ENCODE measurements at regions not wholly inside any gene's neighbourhood (a gene's known extent, or its start where the extent isn't known, plus 50 kb on each side); places are given as distances from the start of the nearest gene placed in this dataset.

DNA sequence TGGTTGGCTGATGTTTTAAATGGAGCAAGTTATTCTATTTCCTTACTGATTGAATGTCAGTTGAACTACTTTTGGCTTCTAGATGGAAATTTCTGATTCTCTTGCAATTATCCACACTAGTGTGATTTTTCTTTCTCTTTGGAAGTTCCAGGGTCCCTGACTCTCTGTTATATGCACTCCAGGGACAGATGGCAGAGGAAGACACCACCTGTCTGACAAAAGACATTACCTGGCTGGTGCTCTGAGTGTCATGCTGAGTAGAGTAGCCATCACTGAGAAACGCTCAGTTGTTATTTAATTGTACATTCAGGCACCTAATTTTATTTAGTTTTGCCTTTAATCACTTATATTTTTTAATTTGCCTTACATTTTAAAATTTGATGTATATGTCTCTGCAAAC lies 105.4 kb upstream of the TLL1 start:
- Histone ChIP-seq H3K36me3 (no peaks in the 10 kb centered on the region), H3K4me3 (ENCODE audit: low read depth, low read length) (no peak overlapping the region), H3K27me3 (no peaks in the 10 kb centered on the region), H3K4me1 (no peaks in the 10 kb centered on the region), H3K9me3 (no peaks in the 10 kb centered on the region)
- no peak for DNase-seq
- TF ChIP-seq, protein P1, sequence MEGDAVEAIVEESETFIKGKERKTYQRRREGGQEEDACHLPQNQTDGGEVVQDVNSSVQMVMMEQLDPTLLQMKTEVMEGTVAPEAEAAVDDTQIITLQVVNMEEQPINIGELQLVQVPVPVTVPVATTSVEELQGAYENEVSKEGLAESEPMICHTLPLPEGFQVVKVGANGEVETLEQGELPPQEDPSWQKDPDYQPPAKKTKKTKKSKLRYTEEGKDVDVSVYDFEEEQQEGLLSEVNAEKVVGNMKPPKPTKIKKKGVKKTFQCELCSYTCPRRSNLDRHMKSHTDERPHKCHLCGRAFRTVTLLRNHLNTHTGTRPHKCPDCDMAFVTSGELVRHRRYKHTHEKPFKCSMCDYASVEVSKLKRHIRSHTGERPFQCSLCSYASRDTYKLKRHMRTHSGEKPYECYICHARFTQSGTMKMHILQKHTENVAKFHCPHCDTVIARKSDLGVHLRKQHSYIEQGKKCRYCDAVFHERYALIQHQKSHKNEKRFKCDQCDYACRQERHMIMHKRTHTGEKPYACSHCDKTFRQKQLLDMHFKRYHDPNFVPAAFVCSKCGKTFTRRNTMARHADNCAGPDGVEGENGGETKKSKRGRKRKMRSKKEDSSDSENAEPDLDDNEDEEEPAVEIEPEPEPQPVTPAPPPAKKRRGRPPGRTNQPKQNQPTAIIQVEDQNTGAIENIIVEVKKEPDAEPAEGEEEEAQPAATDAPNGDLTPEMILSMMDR (IDR thresholded peaks at IDR 0.05; ENCODE audit: low read depth, low read length), result no peak

DNA sequence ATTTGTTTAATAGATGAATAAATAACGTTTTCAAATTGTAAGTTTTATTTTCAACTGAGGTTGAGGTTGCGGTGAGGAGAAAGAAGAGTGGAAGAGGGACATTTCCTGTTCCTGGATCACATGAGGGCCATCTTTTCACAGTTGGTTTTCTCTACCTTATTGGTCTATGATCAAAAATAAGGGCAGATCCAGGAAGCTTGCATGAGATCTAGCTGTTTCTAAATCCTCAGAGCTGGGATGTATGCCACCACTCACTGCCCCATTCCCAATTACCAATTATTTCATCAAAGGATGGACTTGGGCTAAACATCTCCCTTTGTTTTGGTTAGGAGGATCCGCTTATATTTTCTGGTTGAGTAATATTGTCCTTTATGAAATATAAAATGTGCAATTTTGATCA lies 104.8 kb upstream of the TLL1 start:
- H3K4me3 ChIP-seq (ENCODE audit: low read depth, low read length), result no peak overlapping the region
- TF ChIP-seq, protein P1 (IDR thresholded peaks at IDR 0.05; ENCODE audit: low read depth, low read length), result no peak
- no peak for DNase-seq
- H3K36me3 ChIP-seq, result no peaks in the 10 kb centered on the region
- H3K4me1 ChIP-seq, result no peaks in the 10 kb centered on the region
- no peaks in the 10 kb centered on the region for H3K27me3 ChIP-seq
- H3K9me3 ChIP-seq, result no peaks in the 10 kb centered on the region

DNA sequence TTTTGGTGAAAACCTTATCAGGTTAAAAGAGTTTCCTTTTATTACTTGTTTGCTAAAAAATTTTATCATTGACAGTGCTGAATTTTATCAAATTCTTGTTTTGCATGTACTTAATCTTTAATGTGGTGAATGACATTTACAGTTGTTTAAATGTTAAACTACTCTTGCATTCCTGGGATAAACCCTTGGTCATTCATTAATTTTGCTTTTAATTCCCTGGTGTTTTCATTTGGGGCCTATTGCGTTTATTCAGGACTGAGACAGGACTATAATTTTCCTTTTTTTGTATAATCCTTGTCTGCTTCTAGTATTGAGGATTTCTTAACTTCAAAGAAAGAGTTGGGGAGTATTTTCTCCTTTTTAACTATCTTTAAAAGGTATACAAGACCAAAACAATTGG lies 98.7 kb upstream of the TLL1 start:
- DNase-seq, result no peak
- Histone ChIP-seq H3K4me1 (no peaks in the 10 kb centered on the region), H3K9me3 (no peaks in the 10 kb centered on the region), H3K27me3 (no peaks in the 10 kb centered on the region), H3K4me3 (ENCODE audit: low read depth, low read length) (no peak overlapping the region), H3K36me3 (no peaks in the 10 kb centered on the region)
- TF ChIP-seq, protein P1 (IDR thresholded peaks at IDR 0.05; ENCODE audit: low read depth, low read length), result no peak

DNA sequence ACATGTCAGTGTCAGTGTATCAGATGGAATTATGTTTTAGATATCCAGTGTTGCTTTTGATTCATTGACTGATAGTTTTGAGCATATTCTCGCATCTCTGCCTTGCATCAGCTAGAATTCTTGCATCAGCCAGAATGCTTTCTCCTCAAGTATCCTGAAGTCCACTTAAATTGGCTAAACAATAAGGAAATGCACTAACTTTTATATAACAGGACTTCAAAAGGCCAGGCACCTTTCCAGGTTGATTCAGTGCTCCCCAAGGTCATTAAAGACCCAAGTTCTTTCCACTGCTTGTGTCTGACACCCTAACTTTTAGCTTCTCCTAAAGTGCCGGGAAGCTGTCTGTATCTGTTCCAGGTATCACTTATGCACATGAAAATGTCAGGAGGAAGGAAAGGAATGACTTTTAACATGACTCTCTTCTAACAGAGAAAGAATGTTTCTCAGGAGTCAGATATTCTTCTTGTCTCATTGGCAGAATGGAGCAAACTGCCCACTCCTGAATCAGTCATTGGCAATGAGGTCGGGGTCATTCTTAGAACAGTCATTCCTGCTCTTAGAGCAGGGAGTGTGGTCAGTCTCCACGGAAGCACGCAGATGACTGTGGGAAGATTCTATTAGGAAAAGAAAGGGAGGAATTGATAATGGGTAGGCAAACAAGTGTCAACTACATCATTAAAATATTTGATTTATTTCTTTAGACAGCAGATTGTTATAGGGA lies 92.9 kb upstream of the TLL1 start:
- Histone ChIP-seq H3K36me3 (no peaks in the 10 kb centered on the region), H3K27me3 (no peaks in the 10 kb centered on the region), H3K4me1 (no peaks in the 10 kb centered on the region), H3K4me3 (ENCODE audit: low read depth, low read length) (no peak overlapping the region), H3K9me3 (no peaks in the 10 kb centered on the region)
- no peak for DNase-seq
- TF ChIP-seq, protein P1 (IDR thresholded peaks at IDR 0.05; ENCODE audit: low read depth, low read length), result no peak

DNA sequence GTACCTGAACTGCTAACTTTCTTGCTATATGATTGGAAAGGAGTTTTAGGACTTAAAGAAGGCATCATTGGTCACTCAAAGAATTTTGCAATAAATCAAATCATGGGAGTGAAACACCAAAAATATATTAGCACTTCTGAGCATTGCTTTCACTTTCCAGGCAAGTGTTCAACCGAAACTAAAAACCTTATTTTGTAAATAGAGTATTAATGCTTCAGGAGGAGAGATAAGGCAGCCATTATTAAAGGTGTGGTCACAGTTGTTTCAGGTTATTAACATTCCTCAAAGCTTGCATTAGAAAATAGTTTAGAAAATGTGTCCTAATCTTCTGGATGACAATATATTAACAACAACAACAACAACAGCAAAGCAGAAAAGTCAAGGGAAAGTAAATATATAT lies 92.3 kb upstream of the TLL1 start:
- no peaks in the 10 kb centered on the region for H3K27me3 ChIP-seq
- H3K36me3 ChIP-seq, result no peaks in the 10 kb centered on the region
- TF ChIP-seq, protein P1 (IDR thresholded peaks at IDR 0.05; ENCODE audit: low read depth, low read length), result no peak
- no peak for DNase-seq
- no peaks in the 10 kb centered on the region for H3K4me1 ChIP-seq
- H3K9me3 ChIP-seq, result no peaks in the 10 kb centered on the region
- H3K4me3 ChIP-seq (ENCODE audit: low read depth, low read length), result no peak overlapping the region

DNA sequence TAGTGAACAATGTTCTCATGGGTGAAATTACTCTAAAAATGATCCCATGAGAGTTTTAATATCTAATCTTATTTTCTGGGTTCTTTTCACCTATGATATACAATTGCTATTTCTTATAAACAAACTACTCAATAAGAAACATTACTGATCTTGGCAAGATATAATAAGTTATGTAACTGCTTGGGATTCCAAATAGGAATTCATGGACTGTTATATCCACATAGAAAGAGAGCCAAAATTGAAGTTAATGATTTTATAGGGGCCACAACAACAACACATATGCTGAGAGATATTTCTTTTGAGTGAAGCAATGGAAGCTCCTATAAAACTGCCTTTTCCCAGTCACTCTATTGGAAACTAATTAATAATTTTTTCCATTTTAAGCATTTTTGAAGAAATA lies 90.4 kb upstream of the TLL1 start:
- TF ChIP-seq, protein P1 (IDR thresholded peaks at IDR 0.05; ENCODE audit: low read depth, low read length), result no peak
- Histone ChIP-seq H3K4me3 (ENCODE audit: low read depth, low read length) (no peak overlapping the region), H3K9me3 (no peaks in the 10 kb centered on the region), H3K36me3 (no peaks in the 10 kb centered on the region), H3K27me3 (no peaks in the 10 kb centered on the region), H3K4me1 (no peaks in the 10 kb centered on the region)
- DNase-seq, result no peak

Measured in BE2C (cell line).